D341Med (cell line): ENCODE measurements at regions not wholly inside any gene's neighbourhood (a gene's known extent, or its start where the extent isn't known, plus 50 kb on each side); places are given as distances from the start of the nearest gene placed in this dataset.
"Not testable (repeated sequence)": the region's sequence is repeated elsewhere in the genome, so short reads cannot be mapped to it uniquely, and the experiment has no call there.

Experiments
- DNase-seq: peaks from one replicate; pipeline ENCODE4 v3.0.0; 2012; ENCODE audit warnings: low spot score

DNA sequence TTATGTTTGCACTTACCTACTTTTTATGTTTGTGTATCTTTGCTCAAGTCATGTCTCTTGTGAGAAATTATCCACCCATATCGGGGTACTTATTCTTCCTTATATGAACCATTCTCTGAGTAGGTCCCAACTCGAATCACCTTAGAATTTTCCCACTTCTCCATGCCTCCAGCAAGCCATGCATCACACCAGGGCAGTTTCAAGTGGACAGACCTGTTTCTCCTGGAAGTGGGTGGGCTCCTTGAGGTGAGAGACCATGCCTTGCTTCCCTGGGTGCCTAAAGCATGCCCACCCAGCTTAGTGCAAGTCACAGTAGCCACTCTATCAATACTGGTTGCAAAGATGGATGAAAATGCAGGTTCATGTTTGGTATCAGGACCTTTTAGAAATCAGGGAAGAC lies 187.2 kb downstream of the KIT start:
- DNase-seq, result no peak

DNA sequence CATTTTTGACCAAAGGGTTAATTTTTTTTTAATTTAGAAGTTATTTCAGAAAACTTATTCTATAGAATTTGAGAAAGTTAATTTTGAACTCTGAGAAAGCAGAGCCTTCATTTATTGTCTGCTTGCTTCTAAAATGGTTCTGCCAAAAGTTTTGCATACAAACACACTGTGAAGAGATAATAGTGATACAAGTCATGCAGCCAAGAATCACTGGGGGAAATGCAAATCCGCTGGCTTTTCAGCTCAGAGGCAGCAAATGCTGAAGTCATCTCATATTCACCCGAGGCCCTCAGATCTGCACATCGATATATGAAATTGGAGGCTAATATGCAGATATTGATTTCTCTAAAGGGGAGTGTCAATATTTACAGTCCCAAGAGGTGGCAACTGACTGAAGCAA lies 186.2 kb downstream of the KIT start:
- DNase-seq, result no peak

DNA sequence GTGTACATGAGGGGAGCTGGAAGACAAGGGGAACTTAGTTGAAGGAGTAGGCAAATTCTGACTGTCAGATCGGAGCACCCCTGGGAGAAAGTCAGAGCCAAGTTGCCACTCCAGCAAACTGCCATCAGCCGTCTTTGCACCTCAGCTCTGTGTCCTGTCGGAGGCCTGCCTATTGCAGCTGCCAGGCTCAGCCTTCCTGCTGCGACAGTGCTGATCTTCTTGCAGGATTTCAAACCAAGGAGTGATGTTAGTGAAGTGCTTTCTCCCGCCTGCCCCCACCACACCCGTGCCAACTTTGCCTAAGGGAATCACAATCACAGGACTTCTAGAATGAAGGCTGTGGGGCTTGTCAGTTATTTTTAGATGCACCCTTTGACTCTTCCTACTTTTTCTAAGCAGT lies 185.3 kb downstream of the KIT start:
- no peak for DNase-seq

DNA sequence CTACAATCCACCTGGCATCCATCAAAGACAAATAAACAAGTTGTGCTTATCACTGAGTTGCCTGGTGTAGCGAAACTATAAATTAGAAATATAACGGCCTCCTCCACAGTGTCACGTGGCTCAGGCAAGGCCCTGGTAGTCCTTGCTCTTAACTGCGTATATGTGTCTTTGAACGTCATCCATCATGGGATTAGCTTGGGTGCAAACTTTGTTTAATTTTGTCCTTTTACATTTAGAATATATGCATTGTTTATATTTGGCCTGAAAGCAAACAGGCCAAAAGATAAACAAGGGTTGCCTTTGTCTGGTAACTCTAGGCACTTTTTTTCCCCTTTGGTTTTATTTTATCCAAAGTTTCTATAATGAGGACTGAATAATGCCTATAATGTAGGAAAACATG lies 184.9 kb downstream of the KIT start:
- DNase-seq, result no peak

DNA sequence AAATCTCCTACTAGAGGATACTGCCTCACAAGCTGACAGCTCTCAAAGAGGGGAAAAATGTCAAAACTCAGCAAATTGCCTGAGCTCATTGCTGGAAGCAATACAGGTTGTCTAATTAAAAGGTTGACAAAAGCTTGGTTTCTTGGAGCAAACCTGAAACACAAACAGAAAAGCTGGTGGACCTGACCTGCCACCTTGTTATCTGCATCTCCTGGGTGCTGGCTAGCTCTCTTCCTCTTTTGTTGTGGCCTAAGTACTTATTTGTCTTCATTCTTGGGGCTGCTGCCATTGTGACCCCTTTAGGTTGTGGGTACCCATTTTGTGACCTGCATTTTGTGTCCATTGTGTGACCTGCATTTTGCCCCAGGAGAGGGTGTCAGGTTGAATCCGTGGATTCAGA lies 184.5 kb downstream of the KIT start:
- no peak for DNase-seq

DNA sequence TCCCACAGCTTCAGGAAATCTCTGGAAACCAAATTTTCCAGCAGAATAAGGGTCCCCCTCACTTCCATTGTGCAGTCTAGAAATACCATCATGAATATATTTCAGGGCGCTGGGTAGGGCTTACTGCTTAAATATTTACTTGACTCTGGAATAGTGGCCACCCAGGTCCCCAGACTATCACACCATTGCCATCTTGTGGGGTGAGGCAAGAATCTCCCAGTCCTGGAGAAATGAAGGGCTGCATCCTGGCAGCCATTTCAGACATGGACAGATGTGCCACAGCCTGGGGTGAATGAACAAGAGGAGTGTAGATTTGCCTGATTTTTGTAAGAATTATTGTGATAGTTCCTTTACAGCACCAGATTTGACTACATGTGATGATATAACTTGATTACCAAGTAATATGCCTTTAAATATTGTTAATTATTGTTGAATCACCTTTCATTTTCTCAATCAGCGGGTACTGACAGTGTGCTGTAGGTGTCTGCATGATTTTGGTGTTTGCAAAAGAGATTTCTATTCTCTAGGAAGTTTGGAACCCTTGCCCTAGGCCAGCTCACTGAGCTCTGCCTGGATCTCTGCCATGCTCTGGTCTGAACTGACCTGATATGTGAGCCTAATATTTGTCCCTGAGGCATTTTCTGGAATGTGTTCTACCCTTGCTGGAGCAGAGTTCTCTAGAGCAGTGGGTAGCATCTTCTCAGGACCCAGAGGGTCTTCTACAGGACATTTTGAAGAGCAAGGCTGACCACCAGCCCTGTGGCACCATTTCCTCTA lies 183.4 kb downstream of the KIT start:
- DNase-seq, result no peak

DNA sequence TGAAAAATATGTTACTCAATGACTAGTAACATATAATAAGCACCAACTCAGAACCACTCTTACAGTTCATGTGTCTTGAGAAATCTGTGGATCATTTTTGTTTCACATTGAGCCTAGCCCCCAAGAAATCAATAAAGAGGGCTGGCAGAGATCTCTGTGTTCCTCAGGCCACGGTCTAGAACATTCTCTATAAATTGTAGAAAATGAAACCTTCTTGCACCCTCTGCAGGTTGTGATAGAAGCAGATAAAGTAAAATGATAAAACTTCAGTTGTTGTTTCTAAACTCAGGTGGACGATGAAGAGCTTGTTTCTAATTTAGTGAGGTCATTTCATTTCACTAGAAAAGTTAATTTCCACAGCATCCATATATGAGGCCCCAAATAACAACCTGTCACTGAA lies 182.7 kb downstream of the KIT start:
- no peak for DNase-seq

DNA sequence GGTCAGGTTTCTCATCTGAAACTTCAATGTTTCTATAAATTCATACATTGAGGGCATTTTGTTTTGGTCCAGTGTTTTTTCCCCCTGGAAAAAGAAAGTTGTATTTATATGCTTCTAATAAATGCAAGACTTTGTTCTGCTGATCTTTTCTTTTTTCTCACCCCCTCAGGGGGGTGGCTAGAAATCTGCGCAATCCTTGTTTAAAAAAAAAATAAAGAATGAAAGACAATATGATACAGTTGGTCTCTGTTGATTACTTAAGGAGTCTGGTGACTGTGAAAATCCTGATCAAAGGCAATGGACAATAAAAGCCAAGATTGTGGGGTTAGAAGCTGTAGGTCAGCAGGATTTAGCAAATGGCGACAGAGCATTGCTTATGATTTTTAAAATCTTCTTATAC lies 180.5 kb downstream of the KIT start:
- DNase-seq, result no peak

DNA sequence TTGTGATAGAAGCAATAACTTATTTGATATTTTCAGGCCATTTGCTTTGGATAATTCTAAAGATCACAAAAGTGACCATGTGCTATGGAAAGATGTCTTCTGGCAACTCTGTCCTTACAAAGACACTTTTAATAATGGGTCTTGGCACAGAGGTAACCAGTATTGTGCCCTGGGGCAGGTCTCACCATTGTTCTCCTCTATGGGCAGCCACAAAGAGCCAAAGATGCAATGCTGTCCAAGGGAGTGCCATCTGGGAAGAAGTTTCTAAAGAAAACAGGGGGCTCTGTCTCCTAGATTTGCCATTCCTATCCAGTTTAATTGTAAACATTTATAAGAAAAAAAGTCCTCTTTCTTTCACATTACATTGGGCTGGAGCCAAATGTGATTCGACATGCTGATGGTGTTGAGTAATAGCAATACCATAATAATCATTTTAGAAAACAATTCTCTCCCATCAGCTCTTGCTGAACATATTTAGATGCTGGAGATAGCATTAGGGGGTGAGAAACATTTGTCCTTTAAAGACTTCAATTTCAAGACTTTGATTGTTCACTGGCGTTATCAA lies 179.9 kb downstream of the KIT start:
- DNase-seq, result no peak

DNA sequence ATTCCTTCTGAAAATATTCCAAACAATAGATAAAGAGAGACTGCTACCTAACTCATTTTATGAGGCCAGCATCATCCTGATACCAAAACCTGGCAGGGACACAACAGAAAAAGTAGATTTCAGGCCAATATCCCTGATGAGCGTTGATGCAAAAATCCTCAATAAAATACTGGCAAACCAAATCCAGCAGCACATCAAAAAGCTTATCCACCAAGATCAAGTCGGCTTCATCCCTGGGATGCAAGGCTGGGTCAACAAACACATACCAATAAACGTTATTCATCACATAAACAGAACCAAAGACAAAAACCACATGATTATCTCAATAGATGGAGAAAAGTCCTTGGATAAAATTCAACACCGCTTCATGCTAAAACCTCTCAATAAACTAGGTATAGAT lies 170.6 kb downstream of the KIT start:
- not testable (repeated sequence) for DNase-seq

DNA sequence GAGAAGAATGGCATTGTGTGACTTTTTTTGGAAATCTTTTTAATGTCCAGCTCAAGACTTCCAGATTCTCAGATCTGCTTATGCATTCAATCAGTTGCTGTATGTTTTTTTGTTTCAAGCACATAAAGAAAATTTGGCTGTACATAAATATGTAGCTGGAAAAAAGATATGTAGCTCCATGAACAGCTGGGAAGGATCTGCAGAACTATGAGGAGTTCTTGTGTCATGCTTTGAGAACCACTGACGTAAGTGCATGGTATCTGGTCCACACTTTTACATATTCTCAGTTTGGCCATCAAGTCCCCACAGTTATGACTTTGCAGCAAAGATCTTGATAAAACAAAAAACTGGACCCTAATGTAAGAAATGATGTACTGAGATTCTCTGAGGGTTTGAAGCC lies 165.9 kb downstream of the KIT start:
- DNase-seq, result no peak

DNA sequence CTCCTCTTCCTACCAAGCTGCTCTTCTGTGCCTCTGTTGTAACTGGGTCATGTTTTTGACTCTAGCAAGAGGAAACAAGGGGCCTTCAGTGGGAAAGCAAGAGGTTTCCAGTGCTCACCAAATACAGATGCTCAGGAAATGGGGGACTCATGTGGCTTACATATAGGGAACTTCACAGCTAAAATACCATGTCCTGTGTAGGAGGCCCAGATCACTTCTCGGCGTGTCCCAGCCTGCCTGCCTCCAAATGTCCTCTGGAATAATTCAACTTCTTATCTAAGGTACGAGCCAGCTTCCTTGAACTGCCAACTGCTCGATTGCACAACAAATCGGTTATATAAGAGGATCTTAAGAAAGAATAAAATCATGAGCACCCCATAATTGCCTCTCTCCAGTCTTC lies 161.3 kb downstream of the KIT start:
- no peak for DNase-seq

DNA sequence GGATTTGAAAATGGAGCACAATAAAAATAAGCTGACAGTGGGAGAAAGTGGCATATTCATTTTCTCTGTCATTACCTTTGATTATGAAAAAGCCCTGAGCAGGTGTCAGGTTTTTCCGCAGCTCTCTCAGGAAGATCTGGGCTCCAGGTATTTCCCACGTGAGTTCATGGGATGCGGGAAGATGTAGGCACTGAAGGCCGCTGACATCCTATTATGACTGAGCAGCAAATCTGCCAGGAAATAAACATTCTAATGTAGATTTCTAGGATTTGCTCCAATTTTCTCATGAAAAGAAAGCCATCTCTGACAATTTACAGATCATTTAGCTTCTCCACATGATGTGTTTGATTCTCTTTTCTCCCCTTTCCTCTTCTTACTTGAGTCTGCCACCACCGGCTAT lies 160.7 kb downstream of the KIT start:
- no peak for DNase-seq

DNA sequence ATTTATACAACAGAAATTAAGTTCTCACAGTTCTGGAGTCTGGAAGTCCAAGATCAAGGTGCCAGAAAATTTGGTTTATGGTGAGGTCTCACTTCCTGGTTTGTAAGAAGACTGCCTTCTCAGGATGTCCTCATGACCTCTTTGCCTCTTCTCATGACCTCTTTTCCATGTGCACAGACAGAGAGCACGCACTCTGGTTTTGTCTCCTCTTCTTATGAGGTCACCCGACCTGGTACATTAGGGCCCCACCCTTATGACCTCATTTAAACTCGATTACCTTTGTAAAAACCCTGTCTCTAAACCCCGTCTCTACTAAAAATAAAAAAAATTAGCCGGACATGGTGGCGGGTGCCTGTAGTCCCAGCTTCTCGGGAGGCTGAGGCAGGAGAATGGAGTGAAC lies 155.9 kb downstream of the KIT start:
- DNase-seq, result no peak

DNA sequence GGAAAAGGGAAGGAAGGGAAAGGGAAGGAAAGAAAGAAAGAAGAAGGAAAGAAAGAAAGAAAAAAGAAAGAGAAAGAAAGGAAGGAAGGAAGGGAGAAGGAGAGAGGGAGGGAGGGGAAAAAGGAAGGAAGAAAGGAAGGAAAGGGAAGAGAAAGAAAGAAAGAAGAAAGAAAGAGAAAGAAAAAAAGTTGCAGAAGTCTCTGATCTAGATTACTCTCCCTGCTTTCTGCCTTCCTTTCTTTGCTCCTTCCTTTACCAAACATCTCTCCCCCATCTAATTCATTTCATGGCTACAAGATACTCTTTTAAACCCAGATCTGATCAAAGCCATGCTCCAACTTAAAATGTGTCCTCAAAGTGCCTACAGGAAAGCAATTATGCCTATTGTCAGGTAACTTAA lies 148.6 kb downstream of the KIT start:
- no peak for DNase-seq

DNA sequence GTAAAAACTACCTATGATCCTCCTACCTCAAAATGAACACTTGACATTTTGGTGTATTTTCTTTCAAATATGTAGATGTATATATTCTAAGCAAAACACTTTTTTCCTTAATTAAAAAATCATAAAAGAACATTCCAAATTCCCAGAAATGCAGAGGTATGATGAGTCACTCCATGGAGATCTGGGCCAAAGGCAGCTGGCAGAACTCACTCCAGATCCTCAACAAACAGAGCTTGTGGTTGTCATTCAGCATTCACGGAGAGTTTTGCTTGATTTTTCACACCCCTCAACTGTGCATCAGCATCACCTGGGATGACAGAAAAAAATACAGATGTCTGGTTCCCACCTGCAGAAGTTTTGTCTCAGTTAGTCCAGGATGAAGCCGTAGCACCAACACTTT lies 144.6 kb downstream of the KIT start:
- no peak for DNase-seq

DNA sequence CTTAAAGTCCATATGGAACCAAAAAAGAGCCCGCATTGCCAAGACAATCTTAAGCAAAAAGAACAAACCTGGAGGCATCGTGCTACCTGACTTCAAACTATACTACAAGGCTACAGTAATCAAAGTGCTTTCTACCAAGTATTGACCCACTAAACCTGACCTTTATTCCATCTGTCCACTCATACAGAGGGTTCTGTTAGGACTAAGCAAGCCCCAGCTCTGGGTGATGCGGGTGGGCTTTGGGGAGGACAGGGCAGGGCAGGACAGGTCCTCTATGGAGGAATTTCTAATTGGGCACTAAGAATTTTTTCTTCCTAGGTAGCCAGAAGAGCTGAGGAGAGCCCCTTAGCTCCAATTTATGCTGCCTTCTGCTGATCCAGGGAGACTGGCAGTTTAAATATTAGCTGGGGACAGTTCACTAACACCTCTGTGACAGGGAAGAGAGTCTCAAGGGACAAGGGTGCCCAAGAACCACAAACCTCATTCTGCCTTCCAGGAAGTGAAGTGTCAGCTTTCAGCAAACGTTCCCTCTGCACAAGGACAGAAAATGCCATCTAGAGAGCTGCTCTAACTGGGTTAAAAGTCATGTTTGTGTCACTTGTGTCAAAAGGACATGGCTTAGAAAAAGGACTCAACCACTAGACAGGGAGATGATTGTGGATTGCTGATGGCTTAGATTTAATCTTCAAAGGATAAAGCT lies 143.2 kb downstream of the KIT start:
- DNase-seq, result no peak

DNA sequence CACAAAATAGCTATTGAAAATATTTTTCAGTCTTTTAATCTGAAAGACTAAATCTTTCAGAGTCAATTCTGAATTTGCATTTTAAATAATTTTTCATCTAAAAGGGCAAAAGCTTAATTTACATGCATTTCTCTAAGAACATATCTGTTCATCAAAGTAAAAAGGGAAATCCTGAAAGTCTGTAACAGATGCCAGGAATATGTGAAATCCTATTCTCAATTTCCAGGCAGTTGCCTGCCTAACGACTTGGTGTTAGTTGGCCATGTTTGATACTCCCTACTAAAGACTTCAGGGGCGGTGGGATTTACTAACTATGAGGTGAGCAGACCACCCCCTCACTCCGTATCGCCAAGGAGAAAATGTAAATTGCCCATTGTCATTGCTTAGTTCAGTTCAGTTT lies 136.8 kb downstream of the KIT start:
- DNase-seq, result no peak

DNA sequence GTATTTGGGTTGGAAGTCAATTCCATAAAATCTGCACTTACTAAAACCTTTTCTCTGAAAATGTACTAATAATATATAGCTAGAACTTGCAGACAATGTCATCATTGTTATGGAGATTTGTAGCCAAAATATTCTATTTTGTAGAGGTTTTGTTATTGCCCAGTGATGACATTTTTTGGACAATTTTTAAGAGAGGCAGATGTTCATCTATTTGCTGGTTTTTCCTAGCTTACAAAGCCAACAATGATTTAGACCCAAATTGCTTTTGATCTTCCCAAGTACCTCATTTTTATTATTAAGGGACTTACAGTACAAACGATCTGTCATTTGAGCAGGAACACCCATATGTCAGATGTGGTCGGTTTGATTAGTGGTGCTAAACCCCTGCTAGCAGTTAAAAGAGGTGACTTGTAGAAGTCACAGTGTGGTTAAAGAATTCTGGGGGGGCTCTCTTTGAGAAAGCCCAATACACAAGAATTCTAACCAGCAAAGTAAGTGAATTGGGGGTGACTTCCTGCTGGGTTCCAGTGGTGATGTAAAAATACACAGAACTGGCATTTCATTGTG lies 136.2 kb downstream of the KIT start:
- no peak for DNase-seq
